ENCODE measurements at regions not wholly inside any gene's neighbourhood (a gene's known extent, or its start where the extent isn't known, plus 50 kb on each side); places are given as distances from the start of the nearest gene placed in this dataset.

DNA sequence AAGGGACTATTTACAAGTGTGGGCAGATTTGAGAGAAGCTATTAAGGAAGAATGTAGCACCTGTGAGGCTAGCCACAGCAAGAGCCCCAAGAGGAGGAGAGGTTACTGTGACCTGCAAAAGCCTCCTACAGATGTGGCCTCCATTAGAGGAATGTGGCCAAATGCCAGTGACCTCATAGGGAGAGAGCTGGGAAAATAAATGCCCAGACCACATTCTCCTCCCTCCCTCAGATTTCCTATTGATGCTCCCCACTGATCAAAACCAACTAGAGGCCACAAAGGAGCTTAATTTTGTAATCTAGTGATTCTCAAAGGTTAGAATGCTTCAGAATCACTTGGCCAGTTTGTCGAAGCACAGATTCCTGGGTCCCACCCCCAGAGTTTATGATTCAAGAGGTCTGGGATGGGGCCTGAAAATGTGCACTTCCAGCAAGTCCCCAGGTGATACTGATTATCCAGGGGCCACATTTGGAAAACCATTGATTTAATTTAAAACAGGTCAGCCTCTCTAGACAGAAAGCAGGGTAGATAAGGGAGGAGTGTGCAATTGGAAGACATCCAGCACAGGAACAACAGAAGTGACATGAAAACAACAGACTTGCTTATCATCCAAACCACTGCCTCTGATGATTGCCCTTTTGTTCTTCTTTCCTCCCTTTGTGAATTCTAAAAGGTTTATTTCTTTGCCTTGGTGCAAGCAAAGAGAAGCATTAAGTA lies 61.2 kb upstream of the RBBP8 start:
- DNase-seq, result no peak

GRCh38 chr18:22872900-22873537 lies 60.1 kb upstream of the RBBP8 start:
- no peak for DNase-seq

DNA sequence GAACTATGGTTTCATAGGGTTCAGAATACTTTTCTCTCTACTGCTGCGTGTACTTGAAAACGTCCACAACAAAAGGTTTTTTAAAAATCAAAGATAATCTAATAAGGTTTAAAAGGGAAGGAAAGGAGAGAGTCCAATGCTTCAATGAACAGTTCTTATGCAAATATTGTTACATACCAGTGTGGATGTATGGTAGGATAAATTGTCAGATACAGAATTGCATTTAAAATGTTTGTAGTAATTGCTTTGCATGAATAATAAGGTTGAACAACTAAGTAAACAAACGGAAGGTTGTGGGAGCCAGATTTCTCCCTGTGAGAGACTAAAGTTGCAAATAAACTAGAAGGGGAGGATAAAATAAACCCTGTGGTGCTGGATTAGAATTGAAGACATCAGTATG lies 53.8 kb upstream of the RBBP8 start:
- no peak for DNase-seq

DNA sequence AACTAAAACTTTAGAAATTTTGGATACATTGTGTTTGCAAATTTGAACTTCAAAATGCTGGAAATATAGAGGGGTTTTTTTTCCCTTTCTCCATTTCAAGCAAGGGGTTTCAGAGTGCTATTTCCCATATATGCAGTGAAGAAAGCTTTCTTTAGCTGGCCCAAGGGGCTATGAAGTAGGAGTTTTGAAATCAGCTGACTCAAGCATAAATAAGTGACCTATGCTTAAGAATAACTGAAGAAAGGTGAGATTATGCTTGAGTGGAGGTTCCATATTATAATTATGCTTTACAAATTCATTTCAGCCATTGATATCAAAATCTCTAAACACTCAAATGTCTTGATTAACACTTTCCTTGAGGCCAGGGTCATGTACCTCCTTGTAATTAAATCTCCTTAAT lies 51.0 kb upstream of the RBBP8 start:
- DNase-seq, result no peak

DNA sequence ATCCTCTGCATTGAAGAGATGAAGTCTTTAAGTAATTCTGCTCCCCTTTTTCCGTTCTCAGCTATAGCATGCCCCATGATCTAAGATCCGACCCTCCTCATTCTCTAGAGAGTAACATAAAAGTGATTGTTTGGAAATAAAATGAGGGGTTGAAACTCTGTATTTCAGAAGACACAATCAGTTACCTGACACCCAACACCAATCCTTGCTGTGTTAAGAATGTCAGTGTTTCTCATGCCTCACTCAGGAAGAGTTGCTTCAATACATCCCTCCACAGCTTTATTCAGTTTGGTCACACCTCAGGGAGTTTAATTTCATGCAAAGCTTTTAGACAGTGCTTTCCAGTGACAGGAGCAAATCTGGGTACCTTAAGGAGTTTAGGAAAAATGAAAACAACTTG lies 49.9 kb upstream of the RBBP8 start:
- DNase-seq, result no peak
